ENCODE measurements at regions not wholly inside any gene's neighbourhood (a gene's known extent, or its start where the extent isn't known, plus 50 kb on each side); places are given as distances from the start of the nearest gene placed in this dataset.

- H3K4me3 ChIP-seq (ENCODE audit: low read depth, low read length), result no peak overlapping the region
- TF ChIP-seq CTCF (conservative IDR thresholded peaks at IDR 0.05; ENCODE audit: low read depth, low read length), result no peak
- DNase-seq (ENCODE audit: low read depth), result no peak
These were observed 315.0 kb upstream of the CAMK1G start for GRCh38 chr1:209268479-209268878.

GRCh38 chr1:209276321-209276720, 307.2 kb upstream of the CAMK1G start:
- TF ChIP-seq CTCF (conservative IDR thresholded peaks at IDR 0.05; ENCODE audit: low read depth, low read length), result no peak
- H3K4me3 ChIP-seq (ENCODE audit: low read depth, low read length), result no peak overlapping the region
- DNase-seq (ENCODE audit: low read depth), result no peak

- TF ChIP-seq CTCF (conservative IDR thresholded peaks at IDR 0.05; ENCODE audit: low read depth, low read length), result no peak
- no peak overlapping the region for H3K4me3 ChIP-seq (ENCODE audit: low read depth, low read length)
- no peak for DNase-seq (ENCODE audit: low read depth)
These were observed 305.9 kb upstream of the CAMK1G start for GRCh38 chr1:209277662-209278061.

- no peak for DNase-seq (ENCODE audit: low read depth)
- no peak for TF ChIP-seq CTCF (conservative IDR thresholded peaks at IDR 0.05; ENCODE audit: low read depth, low read length)
- no peak overlapping the region for H3K4me3 ChIP-seq (ENCODE audit: low read depth, low read length)
These were observed 291.8 kb upstream of the CAMK1G start for GRCh38 chr1:209291715-209292114.

GRCh38 chr1:209302779-209303568, 280.5 kb upstream of the CAMK1G start:
- no peak for DNase-seq (ENCODE audit: low read depth)
- no peak overlapping the region for H3K4me3 ChIP-seq (ENCODE audit: low read depth, low read length)
- no peak for TF ChIP-seq CTCF (conservative IDR thresholded peaks at IDR 0.05; ENCODE audit: low read depth, low read length)

GRCh38 chr1:209304166-209304565, 279.3 kb upstream of the CAMK1G start:
- H3K4me3 ChIP-seq (ENCODE audit: low read depth, low read length), result no peak overlapping the region
- no peak for DNase-seq (ENCODE audit: low read depth)
- TF ChIP-seq CTCF (conservative IDR thresholded peaks at IDR 0.05; ENCODE audit: low read depth, low read length), result no peak
